CD4-positive, alpha-beta T cell treated with Interleukin-17A for 4 hours (primary cell): ENCODE measurements at regions not wholly inside any gene's neighbourhood (a gene's known extent, or its start where the extent isn't known, plus 50 kb on each side); places are given as distances from the start of the nearest gene placed in this dataset.

Experiments
- DNase-seq: peaks from one replicate; pipeline ENCODE4 v3.0.0-alpha.2; 2020; ENCODE audit warnings: mixed read lengths

DNA sequence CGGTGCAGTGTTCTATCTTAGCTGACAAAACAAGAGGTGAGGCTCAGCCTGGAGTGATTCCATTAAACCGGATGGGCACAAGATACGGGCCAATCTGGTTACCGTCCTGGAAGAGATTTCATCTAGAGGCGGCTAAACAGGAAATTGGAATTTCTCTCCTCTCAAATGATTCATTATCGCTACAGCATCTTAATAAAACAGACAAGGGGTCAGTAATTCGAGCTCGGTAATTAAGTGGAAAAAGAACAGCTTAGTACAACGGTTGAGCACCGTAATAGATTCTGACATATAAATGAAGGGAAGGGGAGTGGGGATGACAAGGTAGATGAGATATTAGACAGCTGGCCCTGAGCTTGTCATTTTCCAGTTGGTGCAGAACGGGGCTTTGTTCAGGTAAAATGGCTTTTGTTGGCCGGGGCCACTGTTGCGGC lies 137.2 kb downstream of the EDN3 start:
- no peak for DNase-seq

DNA sequence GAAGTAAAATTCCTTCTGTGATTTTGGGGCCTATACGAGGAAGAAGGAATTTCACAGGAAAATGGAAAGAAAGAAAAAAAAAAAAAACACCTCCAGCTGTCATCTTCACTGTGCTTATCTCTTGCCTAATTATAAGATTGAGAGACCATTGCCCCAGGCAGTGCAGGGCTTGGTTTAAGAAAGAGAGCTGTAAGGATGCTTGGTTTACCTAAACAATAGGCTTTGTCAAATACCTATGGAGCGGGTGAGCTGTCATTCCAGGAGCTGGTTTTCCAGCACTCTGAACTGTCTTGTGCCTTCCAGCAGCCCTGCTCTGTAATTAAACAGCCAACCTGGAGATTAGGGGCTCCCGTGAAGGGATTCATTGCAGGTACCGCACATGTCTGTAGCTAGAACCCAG lies 137.8 kb downstream of the EDN3 start:
- no peak for DNase-seq

DNA sequence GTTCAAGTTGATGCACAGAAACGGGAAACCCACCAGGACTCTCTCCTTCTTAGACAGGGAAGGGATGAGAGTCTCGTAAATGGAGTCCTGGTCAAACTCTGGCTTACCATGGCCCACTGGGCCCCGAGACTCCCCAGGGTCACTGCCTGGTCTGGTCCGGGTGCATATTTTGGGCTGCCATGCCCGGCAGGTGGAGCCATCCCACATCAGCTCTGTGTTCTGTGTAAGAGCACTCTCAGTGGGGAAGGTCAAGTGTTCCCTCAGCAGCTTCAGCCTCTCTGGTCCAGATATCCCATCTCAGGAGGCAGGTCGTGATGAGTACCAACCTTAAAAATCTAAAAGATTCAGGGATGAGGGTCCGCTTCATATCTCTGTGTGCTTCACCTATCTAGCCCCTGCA lies 138.8 kb downstream of the EDN3 start:
- no peak for DNase-seq

DNA sequence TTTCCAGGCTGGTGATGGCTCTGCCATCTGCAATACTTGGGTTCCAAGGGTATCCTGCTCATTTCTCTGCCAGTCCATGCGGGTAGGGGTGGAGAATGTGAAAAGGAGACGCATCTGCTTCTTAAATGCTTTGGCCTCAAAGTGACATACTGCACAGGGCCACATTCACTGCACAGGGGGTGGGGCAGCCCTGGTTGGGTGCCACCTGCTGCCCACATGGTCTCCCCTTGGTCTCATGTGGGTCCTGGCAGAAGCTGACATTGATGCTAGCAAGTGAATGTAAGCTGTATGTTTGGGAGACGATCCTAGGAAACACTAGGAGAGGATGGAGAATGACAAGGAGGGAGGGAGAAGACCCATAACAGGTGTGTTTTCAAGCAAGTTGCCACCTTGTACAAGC lies 140.9 kb downstream of the EDN3 start:
- DNase-seq: no peak

DNA sequence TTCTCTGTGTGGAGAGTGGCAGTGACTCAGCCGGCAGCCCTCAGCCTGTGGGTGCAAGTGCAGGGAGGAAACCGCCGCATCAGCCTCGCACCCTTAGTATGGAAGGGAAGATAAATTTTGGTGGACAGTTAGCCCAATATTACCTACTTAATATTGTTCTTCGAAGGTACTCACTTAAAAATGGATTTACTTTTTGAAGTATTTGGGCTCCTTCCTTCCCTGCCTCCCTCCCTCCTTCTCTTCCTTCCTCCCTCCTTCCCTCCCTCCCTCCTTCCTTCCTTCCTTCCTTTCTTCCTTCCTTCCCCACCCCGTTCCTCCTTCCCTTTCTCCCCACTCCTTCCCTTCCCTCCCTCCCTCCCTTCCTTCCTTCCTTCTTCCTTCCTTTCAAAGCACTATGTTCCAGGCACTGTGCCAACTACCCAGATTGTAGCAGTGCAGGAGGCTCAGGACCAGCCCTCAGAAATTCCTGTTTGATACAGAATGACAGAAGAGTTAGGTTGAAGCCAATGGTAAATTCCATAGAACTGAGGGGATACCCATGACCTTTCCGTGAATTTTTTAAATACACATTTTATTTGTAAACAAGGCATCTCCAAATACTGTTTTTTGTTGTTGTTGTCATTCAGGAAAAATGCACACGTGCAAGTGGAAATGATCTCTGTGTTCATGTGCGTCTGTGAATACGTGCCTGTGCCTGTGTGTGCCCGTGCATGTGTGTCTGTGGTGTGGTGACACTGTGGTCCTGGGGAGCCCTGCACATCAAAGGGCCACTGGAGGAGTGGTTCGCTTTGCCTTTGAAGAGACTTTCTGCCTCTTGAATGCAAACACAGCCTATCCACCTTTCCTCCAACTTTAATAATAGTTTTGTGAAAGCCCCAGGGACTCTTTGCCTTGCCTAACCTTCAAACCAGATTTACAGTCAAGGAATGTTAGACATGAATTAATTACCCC lies 141.7 kb downstream of the EDN3 start:
- DNase-seq: no peak

DNA sequence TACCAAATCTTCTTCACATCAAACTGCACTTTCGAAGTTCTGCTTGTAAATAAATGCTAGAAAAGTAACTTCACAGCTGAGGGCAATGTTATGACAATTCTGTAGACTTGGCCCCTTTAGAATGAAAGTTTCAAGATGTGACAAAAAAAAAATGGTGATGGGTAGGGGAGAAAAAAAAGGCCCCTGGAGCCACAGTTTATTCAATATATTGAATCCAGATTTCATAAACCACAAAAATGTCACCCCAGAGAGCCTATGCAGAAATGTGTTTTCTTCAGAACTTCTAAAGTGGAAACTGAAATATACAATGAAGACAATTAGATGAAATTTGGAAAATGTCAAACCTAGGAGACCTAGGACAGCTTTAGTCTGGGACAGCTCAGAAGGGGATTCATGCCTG lies 143.1 kb downstream of the EDN3 start:
- no peak for DNase-seq

DNA sequence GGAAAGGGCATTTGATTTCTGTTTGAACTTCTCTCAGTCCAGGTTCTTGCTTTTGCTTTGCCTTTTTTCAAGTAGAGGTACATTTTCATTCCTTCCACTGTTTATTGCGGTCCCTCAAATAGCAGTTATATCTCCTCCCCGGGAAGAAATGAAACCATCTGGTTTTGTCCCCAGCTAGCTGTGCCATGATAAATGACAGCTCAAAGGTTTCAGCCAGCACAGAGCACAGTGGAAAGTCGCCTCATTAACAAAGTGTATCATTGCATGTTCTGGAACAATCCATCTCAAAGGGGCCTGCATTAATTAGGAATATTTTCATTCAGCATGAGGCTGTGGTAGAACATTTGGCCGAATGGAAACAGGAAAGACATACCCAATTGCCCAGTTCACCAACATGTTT lies 146.0 kb downstream of the EDN3 start:
- no peak for DNase-seq

DNA sequence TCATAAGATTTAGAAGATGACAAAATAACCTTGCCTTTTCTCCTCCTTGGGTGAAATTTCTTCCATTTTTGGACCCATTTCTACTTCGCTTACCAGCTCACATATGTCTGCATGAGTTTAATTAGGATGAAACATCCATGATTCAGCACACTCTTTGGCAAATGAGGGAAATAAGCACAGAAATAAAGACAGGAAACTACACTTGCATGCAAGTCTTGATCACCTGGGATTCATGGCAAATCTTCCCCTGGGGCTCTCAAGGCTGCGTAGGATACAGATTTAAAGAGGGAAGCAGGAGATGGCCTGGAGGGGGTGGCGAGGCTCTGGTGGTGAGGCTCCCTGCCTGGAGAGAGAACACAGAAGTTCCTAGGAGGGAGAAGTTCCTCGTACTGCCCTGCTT lies 147.8 kb downstream of the EDN3 start:
- no peak for DNase-seq

DNA sequence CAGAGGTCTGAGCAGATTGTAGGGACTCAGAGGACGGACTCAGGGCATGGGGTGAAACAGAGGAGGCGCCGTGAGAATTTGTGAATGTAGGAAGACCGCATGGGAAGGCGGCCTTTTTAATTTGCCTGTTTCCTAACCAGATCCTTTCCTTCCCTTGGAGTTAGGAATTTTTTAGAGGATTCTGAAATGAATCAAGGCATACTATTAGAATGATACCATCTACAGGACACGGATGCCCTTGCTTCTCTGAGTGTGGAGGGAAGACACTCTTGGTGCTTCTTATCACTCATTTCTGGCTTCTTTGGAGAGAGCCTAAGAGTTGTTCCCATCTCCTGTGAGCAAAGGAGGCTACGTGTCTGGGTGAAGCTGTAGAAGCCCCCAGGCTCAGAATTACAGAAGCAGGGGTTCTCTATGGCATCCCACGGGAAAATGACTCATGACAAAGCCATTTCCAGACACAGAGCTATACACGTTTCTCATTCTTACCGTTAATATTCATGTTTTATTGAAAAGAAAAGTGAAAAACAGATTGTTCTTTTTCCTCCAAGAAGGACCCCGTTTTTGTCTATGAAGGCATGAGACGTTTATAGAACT lies 148.5 kb downstream of the EDN3 start:
- no peak for DNase-seq

DNA sequence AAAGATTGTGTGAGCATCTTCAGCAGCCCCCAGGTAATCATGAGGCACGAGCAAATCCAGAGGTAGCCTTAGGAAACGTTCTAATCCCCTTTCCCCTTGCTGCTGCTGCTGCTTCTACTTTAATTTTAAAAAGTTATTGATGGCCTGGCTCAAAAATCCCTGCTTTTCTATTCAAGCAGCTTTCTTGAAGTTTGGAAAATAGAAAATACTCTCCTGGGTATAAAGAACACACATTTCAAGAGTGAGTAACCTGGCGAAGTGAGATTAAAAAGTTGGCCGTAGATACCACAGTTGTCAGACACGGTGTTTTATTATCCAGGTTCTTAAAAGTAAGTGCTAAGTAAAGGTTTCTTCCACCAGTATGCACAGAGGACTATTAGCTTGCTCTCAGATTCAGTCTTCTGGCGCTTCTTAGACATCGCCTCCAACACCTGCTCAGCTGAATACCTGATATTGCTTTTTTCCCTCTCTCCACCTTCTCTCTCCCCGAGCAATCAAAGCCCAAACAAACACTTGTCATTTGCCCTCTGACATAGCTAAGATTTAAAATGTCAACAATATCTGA lies 150.7 kb downstream of the EDN3 start:
- DNase-seq: no peak

DNA sequence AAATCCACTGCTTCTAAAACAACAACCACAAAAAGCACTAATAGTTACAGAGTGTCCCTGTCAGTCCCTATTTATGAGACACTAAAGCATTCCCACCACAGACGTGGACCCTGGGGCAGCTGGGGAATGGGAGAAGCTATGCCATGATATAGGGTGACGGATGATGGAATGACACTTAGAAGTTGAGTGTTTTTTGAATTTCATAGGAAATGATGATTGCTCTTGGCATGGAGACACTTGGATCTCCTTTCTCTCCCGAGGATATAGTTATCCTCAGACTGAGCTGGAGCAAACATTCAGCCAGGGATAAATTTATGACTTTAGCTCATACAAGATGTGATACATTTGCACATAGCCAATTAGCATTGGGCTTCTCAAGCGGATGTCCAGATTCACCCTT lies 151.2 kb downstream of the EDN3 start:
- DNase-seq: no peak

DNA sequence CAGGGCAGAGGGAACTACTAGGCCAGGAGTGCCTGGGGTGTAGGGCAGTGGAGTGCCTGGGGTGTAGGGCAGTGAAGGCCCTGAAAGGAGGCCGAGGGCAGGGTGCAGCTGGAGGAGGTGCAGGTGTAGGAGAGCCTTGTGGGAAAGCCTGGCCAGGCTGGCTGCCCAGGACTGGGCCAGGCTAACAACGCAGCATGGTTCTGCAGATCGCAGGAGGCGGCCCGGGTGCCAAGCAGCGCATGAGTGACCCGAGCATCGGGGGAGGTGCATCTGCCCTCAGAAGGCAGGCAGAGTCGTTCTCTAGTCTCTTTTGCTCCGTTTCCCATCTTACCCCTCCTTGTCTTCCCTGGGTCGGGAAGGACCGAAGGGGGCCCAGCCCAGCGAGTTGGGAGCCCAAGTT lies 151.5 kb upstream of the PHACTR3 start:
- DNase-seq: no peak

DNA sequence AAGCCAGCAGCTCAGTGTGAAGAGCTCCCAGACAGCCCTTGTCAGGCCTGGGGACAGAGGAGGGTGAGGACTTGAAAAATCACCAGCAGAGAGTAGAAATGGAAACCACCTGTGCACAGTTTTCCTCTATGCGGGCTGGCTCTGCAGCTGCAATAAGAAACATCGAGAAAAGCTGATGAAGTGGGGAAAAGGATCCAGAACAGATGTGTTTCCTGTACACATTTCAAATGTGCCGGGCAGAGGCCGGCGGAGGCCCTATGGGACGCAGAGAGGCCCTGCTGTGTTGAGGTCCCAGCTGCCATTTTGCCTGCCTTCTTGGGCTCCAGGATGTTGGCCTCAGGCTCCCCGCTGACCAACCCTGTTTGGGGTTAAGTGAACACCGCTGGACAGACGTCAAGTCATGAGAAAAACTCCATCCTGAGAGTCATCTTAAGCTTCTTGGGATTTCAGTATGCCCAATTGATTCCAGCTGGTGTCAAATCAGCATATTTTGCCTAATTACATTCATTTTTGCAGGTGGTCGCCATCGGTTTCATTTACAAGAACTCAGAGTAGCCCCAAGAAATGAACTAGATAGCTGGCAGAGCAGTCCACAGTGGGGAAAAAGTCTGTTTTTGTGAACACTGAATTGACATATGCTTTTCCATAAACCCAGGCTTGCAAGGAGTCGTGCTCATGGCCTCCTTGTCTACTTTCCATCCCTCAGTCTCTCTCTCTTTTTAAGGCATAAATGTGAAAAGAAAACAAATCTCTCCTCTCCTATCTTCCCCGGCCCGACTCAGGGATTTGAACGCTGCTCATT lies 150.4 kb upstream of the PHACTR3 start:
- DNase-seq: no peak

DNA sequence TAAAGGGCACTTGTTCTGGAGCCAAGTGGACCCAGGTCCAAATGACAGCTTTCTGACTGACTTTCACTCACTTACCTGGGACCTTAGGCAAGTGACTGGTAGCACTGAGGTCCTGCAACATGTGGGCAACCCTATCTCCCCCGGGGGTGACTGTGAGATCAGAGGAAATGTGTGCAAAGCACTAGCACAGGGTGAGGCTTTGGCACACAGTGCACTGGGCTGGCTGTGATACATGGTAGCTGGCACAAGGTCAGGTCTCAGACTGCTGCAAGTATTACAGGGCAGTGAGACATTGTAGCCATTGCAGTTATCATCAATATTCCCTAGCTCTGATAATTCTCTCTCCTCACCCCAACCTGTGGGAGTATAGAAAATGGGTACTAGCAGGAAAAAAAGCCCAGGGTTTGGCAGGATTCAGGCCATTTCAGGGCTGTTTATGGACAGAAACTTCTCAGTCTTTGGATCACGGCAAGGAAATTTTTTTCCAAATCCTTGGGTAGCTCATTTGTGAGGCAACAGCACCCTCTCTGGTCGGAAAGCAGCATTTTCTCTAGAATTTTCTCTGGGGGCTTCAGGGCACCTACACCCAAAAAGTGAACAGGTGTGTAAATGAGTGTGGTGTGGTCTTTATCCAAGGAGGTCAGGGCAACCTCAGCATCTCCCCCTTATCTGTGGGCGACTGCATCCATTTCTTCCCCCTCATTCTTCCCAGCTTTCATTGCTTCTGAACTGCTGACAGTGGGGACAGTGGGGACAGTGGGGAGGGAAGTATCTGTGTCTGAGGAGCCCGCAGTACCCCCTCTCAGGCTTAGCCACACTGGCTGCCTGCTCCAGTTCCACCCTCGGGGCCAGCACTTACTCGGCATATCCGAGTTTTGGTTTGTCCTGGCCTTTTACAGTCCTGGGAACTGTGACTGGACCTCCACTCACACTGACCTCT lies 148.7 kb upstream of the PHACTR3 start:
- no peak for DNase-seq

DNA sequence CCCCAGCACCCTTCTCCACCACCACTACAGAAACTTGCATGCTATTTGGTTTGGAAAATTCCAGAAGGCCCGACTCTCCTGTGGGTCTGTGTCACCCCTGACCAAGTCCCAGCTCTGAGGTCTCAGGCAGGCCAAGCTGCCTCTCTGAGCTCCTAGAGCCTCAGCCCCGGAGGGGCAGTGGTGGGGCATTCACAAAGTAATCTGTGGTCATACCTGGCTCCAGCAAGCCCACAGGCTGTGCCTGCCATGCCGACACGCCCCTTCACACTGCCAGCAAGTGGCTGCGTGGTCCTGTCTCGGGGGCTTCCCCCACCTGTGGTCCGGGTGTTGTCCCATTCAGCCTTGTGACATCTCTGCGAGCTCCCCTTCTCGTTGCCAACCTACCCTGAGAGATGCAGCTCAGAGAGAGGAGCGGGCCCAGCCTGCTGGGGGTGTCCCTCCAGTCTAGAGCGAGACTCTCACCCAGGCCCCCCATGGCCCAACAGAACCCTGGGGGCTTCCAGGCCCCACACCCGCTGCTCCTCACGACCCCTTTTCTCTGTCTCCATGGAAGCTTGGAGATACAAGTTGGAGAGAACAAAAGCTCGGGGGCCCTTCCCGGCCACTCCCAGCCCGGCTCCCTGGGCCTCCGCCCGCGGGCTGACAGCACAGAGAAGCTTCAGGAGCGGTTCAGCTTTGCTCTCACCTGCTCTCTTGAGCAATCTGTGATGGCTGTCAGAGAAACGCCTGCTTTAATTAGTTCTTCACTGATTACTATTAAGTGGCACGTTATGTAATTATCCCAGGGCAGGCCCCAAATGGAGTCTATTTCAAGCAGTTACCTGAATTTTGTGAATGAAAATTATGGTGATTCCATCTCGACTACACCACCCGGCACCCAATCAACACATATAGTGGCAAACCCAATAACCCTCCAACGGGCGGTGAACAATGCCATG lies 147.7 kb upstream of the PHACTR3 start:
- no peak for DNase-seq

DNA sequence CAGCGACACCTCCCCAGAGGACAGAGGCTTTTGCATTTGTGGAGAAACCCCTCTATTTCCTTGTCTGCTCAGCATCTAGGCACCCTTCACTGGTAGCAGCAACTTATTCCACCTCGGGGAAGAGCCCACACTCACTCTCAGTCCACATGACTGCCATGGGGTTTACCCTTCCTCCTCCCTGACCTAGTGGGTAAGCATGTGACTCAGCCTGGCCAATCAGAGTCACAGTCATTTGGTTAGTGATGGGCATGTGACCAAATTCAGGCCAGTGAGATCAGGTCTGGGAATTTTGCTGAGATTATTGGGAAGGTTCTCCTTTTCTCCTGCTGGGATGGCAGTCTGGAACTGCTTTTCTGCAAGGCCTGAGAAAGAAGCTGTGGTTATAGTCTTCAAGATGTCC lies 145.7 kb upstream of the PHACTR3 start:
- DNase-seq: no peak

DNA sequence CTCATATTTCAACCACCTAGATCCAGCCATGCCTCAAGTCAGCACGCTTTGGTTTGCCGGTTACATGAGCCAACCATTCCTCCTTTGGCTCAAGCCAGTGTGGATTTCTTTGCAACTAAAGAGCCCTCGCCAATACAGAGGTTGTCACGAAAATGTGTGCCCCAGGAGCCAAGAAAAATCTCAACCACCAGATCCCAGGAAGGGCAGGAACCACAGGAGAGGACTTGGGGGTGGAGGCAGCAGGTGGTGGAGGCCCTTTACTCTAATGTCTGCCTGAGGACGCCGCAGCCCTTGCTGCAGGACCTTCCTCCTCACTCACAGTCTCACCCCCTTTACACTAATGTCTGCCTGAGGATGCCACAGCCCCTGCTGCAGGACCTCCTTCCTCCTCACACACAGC lies 144.8 kb upstream of the PHACTR3 start:
- DNase-seq: no peak

DNA sequence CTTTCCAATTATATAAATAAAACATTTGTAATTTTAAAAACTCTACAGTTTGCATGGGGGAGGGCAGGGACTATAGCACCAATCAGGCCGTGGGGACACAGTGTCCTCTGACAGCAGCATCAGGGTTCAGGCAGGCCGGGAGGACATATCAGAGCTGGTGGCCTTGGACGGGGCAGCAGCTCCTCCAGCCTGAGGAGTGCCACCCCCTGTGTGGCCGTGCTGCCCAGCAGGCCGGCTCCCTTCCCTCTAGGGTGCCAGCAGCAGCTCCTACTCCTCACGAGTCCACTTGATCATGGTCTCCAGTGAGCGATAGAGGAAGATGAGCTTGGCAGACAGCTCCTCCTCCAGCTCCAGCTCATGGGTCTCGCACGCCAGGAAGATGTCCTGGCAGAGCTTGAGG lies 144.0 kb upstream of the PHACTR3 start:
- no peak for DNase-seq

DNA sequence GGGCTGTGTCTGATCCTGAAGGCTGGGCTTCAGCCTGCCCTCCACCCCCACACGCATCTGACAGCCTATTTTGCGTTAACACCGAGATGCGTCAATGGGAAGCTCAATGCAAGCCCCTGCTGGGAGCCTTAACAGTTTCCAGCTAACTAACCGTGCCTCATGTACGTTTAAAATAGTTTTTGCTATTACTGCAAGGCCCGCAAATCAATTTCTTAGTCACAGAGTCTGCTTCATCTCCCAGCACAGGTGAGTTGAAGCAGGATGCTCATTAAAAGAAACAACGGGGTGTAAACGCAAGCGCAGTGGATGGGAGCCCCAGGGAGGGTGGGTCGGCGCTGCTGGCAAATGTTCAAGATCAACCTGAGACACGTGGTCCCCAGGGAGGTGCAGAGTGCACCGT lies 142.8 kb upstream of the PHACTR3 start:
- DNase-seq: no peak

DNA sequence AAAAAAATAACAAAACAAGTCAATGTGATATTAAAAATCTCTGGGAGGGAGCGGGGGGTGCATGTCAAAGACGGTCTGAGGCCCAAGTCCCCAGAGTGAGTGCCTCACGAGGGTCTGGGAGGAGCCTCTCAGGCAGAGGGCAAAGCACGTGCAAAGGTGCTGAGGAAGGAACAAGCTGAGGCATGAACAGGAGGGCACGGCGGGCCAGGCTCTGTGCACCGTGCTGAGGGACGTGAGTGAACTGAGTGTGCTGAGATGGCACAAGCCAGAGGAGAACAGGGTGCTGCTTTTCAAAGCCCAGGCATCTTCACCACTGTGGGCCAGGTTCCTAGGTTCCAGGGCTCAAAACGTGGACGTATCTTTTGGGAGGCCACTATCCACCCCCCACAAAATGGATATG lies 142.1 kb upstream of the PHACTR3 start:
- DNase-seq: no peak

DNA sequence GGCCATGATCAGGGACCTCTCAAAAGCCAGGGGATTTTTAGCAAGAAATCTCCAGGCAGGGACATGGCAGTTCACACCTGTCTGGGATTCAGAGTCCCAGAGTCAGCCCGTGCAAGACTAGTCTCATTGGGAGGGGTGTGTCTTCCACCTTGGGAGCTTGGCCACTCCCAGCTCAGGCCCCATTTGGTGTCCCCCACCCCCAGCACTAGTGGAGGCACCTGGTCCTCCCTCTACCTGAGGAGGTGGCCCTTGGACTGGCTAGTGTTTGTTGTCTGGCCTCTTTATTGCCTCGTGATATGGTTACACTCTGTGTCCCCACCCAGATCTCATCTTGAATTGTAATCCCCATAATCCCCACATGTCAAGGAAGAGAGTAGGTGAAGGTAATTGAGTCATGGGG lies 140.8 kb upstream of the PHACTR3 start:
- no peak for DNase-seq
